GM10248 (cell line): ENCODE measurements at regions not wholly inside any gene's neighbourhood (a gene's known extent, or its start where the extent isn't known, plus 50 kb on each side); places are given as distances from the start of the nearest gene placed in this dataset.
"Not testable (repeated sequence)": the region's sequence is repeated elsewhere in the genome, so short reads cannot be mapped to it uniquely, and the experiment has no call there.

Source experiments
- CTCF ChIA-PET: fragments of 300-600 bp; sonication (Branson Sonifier 250); formaldehyde crosslinking; extraction: SDS; loops from one replicate; lab custom pipeline; 2021; ENCODE audit warnings: antibody characterized with exemption; lab: Yijun Ruan, JAX
- POLR2A ChIA-PET: fragments of 350-650 bp; sonication (Branson Sonifier 250); formaldehyde crosslinking; extraction: SDS; loops from one replicate; lab custom pipeline; 2020; ENCODE audit warnings: antibody characterized with exemption; lab: Yijun Ruan, JAX
- DNase-seq: peaks from one replicate; pipeline ENCODE4 v3.0.0; 2012; ENCODE audit errors: extremely low spot score
- CTCF ChIP-seq: IDR thresholded peaks from 2 replicates; pipeline ENCODE4 v1.5.1; 2012; ENCODE audit warnings: mild to moderate bottlenecking, low read depth; ENCODE audit errors: extremely low read depth, missing control alignments, control extremely low read depth

- CTCF ChIA-PET = no interaction called here
- POLR2A ChIA-PET = no interaction called here
- DNase-seq = no peak
- no peak for TF ChIP-seq CTCF
Measured at GRCh38 chr7:3175285-3175902, 125.7 kb upstream of the SDK1 start.

- ChIA-PET CTCF (interaction anchor here (1.4 kb wide), 1 partner anchor 25 kb away, joined by 3 read pairs; no protein-coding TSS in a partner anchor), POLR2A (no interaction called here)
- no peak for TF ChIP-seq CTCF
Measured at GRCh38 chr7:3176112-3177000, 124.7 kb upstream of the SDK1 start.

GRCh38 chr7:3177271-3177670 lies 123.8 kb upstream of the SDK1 start:
- TF ChIP-seq CTCF = no peak
- CTCF ChIA-PET = interaction anchor here (1.4 kb wide), 1 partner anchor 24 kb away, joined by 3 read pairs; no protein-coding TSS in a partner anchor
- no peak for DNase-seq
- POLR2A ChIA-PET = no interaction called here

More at GRCh38 chr7:3176112-3177000, 124.7 kb upstream of the SDK1 start:
- no peak for DNase-seq

- no peak for TF ChIP-seq CTCF
- no peak for DNase-seq
- ChIA-PET CTCF (interaction anchor here (1.4 to 1.7 kb wide), 3 partner anchors 19 to 25 kb away, joined by 4 to 5 read pairs (median 4); no protein-coding TSS in a partner anchor), POLR2A (interaction anchor here (0.5 kb wide), 1 partner anchor 69 kb away, joined by 4 read pairs; no protein-coding TSS in a partner anchor)
Measured at GRCh38 chr7:3179456-3179855, 121.6 kb upstream of the SDK1 start.

- DNase-seq = no peak
- CTCF ChIA-PET = interaction anchor here (1.7 kb wide), 1 partner anchor 26 kb away, joined by 4 read pairs; no protein-coding TSS in a partner anchor
- POLR2A ChIA-PET = no interaction called here
- TF ChIP-seq CTCF = no peak
Measured at GRCh38 chr7:3180604-3181003, 120.4 kb upstream of the SDK1 start.

GRCh38 chr7:3182055-3182454 lies 119.0 kb upstream of the SDK1 start:
- POLR2A ChIA-PET, CTCF ChIA-PET, DNase-seq: not testable (repeated sequence)
